CD4-positive, alpha-beta T cell (primary cell): ENCODE measurements at regions not wholly inside any gene's neighbourhood (a gene's known extent, or its start where the extent isn't known, plus 50 kb on each side); places are given as distances from the start of the nearest gene placed in this dataset.
A peak's percentile ranks its signal among the peaks of the same experiment; 100 is the strongest.

Experiments used
- ATAC-seq: fragments of 200-7000 bp; cut with Tn5 transposase; one replicate; pipeline ENCODE4 v1.10.0; 2022; ENCODE audit warnings: mild to moderate bottlenecking; ENCODE audit not compliant: poor library complexity
- CTCF ChIA-PET: fragments of 350-600 bp; sonication (Branson Sonifier 250); formaldehyde crosslinking; loops from one replicate; lab custom pipeline; 2021; ENCODE audit warnings: antibody characterized with exemption, inconsistent platforms; lab: Charles Lee
- POLR2A ChIA-PET: fragments of 350-600 bp; sonication (Branson Sonifier 250); formaldehyde crosslinking; loops from one replicate; lab custom pipeline; 2021; ENCODE audit warnings: antibody characterized with exemption, inconsistent platforms; lab: Charles Lee
- DNase-seq, 14 experiments: peaks; one replicate each; pipeline ENCODE4 v3.0.0-alpha.2; 2013 to 2020; ENCODE audit warnings: mixed read lengths in 2 of 14
- H3K27ac ChIP-seq, 2 donors: one replicate each; pipeline versions ENCODE4 v1.5.1 to v1.7.0; 2013; ENCODE audit warnings: low read length in 2 of 2, low read depth in 1 of 2, mild to moderate bottlenecking in 1 of 2
- H3K27me3 ChIP-seq, 2 experiments: 1 replicate in 1 of 2; 2 replicates in 1 of 2; pipeline versions ENCODE4 v1.6.1 to v1.7.0; 2013; ENCODE audit warnings: low read length in 2 of 2, control low read depth in 1 of 2, mild to moderate bottlenecking in 1 of 2, moderate library complexity in 1 of 2; ENCODE audit not compliant: insufficient read depth in 2 of 2, control insufficient read depth in 1 of 2
- H3K36me3 ChIP-seq: one replicate; pipeline ENCODE4 v1.6.1; 2013; ENCODE audit warnings: low read length, control low read depth; ENCODE audit not compliant: insufficient read depth
- H3K4me1 ChIP-seq: one replicate; pipeline ENCODE4 v1.6.1; 2013; ENCODE audit warnings: low read length, control low read depth; ENCODE audit not compliant: insufficient read depth
- H3K4me3 ChIP-seq: one replicate; pipeline ENCODE4 v1.5.1; 2013; ENCODE audit warnings: mild to moderate bottlenecking, low read length, moderate library complexity
- H3K9me3 ChIP-seq, 2 experiments: 1 replicate in 1 of 2; 2 replicates in 1 of 2; pipeline versions ENCODE4 v1.6.1 to v1.7.0; 2013; ENCODE audit warnings: low read length in 2 of 2, mild to moderate bottlenecking in 2 of 2, control low read depth in 1 of 2, moderate library complexity in 1 of 2; ENCODE audit not compliant: control insufficient read depth in 1 of 2, insufficient read depth in 1 of 2
- H3K27ac Mint-ChIP-seq: one replicate; pipeline ENCODE4 v1.8.0; 2020; ENCODE audit warnings: mixed read lengths
- H3K27me3 Mint-ChIP-seq: one replicate; pipeline ENCODE4 v1.8.0; 2021; ENCODE audit warnings: mixed read lengths
- H3K36me3 Mint-ChIP-seq: one replicate; pipeline ENCODE4 v1.8.0; 2021; ENCODE audit warnings: low read depth, mixed read lengths
- H3K4me1 Mint-ChIP-seq: one replicate; pipeline ENCODE4 v1.8.0; 2021; ENCODE audit warnings: low read depth, mixed read lengths
- H3K4me3 Mint-ChIP-seq: one replicate; pipeline ENCODE4 v1.8.0; 2020; ENCODE audit warnings: mild to moderate bottlenecking, mixed read lengths
- H3K9me3 Mint-ChIP-seq: one replicate; pipeline ENCODE4 v1.8.0; 2020; ENCODE audit warnings: mixed read lengths
- intact Hi-C, 2 experiments: fragments of 100-400 bp; cut with DNase I in 1 of 2; cut with micrococcal nuclease in 1 of 2; formaldehyde crosslinking; loops; one replicate each; pipeline versions ENCODE4 v1.15.1 to v1.9.0; 2023 to 2025; cut with DNase I, micrococcal nuclease
- TF ChIP-seq, protein P1 (sequence below): fragments of 200-600 bp; IDR thresholded peaks from one replicate; pipeline ENCODE4 v1.8.0; 2022; ENCODE audit warnings: antibody characterized with exemption, mild to moderate bottlenecking

DNA sequence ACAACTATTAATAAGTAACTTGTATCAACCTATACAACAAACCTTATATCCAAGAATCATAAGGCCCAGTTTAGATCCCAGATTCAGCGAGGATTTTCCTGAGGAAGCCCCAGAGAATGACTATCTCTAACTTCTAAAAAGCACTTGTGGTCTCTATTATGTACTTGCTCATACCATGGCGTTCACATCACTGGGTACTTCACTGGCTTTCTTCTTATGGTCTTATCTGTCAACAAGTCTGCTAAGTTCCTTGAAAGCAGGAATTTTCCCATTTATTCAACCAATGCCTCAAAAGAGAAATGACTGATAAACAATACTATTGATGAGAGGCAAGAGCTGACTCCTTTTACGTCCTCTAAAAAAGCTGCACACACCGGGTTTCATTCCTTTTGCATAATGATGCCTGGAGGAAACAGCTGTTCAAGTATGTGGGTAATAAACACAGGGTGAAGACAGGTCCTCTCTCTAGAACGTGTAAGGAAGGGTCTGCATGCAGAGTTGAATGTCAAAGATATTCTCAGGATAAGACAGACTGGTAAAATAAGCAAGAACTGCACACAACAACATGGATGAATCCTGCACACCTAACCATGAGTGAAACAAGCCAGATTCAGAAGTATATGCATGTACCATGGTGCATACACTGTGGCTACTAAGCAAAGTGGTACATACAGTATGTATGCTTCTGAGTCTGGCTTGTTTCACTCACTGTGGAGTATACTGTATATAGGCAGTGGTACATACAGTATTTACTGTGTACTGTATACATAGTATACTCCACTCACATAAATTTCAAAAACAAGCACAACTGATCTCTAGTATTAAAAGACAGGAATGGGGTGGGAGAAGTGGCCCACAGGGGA, 408.7 kb downstream of the SHQ1 start:
- ChIA-PET POLR2A (no interaction called here), CTCF (interaction anchor here (0.7 kb wide), 1 partner anchor 13 kb away, joined by 3 read pairs; no protein-coding TSS in a partner anchor)
- Mint-ChIP-seq H3K9me3 (no peaks in the 10 kb centered on the region), H3K27ac (no peak overlapping the region), H3K36me3 (peaks cover 58% of the 10 kb centered on the region), H3K27me3 (no peaks in the 10 kb centered on the region), H3K4me3 (peak overlapping the region; percentile 27), H3K4me1 (peaks cover 87% of the 10 kb centered on the region)
- Histone ChIP-seq H3K4me3 (no peak overlapping the region), H3K4me1 (peaks cover 13% of the 10 kb centered on the region), H3K27me3 (no peaks in the 10 kb centered on the region), H3K36me3 (peaks cover 9% of the 10 kb centered on the region), H3K27ac (no peak overlapping the region), H3K9me3 (no peaks in the 10 kb centered on the region)
- DNase-seq (no peak), ATAC-seq (peak; percentile 33)
- intact Hi-C loops, result loop anchor here (5.0 to 10.0 kb wide), 4 partner anchors 32 to 385 kb away; no protein-coding TSS in a partner anchor
- TF ChIP-seq, protein P1, sequence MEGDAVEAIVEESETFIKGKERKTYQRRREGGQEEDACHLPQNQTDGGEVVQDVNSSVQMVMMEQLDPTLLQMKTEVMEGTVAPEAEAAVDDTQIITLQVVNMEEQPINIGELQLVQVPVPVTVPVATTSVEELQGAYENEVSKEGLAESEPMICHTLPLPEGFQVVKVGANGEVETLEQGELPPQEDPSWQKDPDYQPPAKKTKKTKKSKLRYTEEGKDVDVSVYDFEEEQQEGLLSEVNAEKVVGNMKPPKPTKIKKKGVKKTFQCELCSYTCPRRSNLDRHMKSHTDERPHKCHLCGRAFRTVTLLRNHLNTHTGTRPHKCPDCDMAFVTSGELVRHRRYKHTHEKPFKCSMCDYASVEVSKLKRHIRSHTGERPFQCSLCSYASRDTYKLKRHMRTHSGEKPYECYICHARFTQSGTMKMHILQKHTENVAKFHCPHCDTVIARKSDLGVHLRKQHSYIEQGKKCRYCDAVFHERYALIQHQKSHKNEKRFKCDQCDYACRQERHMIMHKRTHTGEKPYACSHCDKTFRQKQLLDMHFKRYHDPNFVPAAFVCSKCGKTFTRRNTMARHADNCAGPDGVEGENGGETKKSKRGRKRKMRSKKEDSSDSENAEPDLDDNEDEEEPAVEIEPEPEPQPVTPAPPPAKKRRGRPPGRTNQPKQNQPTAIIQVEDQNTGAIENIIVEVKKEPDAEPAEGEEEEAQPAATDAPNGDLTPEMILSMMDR, result no peak

DNA sequence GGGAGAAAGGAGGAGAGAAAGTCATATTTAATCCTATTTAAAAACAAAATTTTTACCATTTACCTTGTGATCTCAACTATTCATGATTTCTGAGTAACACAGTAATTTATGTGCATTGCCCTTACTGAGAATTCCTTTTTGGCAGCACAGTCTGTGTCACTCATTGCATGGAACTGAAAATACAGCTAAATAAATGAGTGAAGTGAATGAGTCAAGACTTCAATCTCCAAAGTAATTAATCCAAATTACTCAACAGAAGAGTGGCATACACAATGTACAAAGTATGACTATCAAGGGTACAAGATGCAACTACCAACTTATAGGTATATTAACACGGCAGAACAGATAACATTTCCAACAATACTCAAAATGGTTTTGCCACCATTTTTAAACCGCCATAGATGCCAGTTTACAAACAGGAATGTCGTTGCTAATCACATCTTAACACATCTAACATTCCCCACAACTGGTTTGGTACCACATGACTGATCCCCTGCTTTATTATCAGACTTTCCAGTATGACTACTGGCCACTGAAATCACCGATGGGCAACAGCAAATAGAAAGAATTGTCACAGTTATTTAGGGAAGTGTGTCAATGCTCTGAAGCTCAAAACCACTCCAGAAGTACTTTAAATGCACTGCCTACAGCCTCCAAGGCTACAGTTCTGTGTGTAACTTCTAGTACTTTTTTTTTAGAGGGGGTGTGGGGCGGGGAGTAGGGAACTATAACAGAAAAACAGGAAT, 410.4 kb downstream of the SHQ1 start:
- TF ChIP-seq, protein P1, result no peak
- intact Hi-C loops, result loop anchor here (5.0 kb wide), 2 partner anchors 61 to 86 kb away; no protein-coding TSS in a partner anchor
- no peak overlapping the region for H3K27ac Mint-ChIP-seq
- no peaks in the 10 kb centered on the region for H3K9me3 Mint-ChIP-seq
- H3K36me3 ChIP-seq, result peaks cover 9% of the 10 kb centered on the region
- ATAC-seq (no peak), DNase-seq (no peak)
- peaks cover 7% of the 10 kb centered on the region for H3K4me1 ChIP-seq
- no peak overlapping the region for H3K27ac ChIP-seq
- ChIA-PET CTCF (interaction anchor here (0.6 kb wide), 1 partner anchor 54 kb away, joined by 4 read pairs; no protein-coding TSS in a partner anchor), POLR2A (no interaction called here)
- peaks cover 87% of the 10 kb centered on the region for H3K4me1 Mint-ChIP-seq
- H3K27me3 Mint-ChIP-seq, result no peaks in the 10 kb centered on the region
- peaks cover 49% of the 10 kb centered on the region for H3K36me3 Mint-ChIP-seq
- no peak overlapping the region for H3K4me3 Mint-ChIP-seq
- no peaks in the 10 kb centered on the region for H3K27me3 ChIP-seq
- no peaks in the 10 kb centered on the region for H3K9me3 ChIP-seq
- H3K4me3 ChIP-seq, result no peak overlapping the region

- Mint-ChIP-seq H3K36me3 (peaks cover 53% of the 10 kb centered on the region), H3K9me3 (no peaks in the 10 kb centered on the region), H3K27ac (no peak overlapping the region), H3K27me3 (no peaks in the 10 kb centered on the region), H3K4me1 (peaks cover 87% of the 10 kb centered on the region), H3K4me3 (no peak overlapping the region)
- TF ChIP-seq, protein P1, result no peak
- peaks cover 4% of the 10 kb centered on the region for H3K4me1 ChIP-seq
- no peak overlapping the region for H3K4me3 ChIP-seq
- DNase-seq (no peak), ATAC-seq (no peak)
- no peak overlapping the region for H3K27ac ChIP-seq
- ChIA-PET CTCF (no interaction called here), POLR2A (no interaction called here)
- H3K27me3 ChIP-seq, result no peaks in the 10 kb centered on the region
- peaks cover 9% of the 10 kb centered on the region for H3K36me3 ChIP-seq
- H3K9me3 ChIP-seq, result no peaks in the 10 kb centered on the region
- intact Hi-C loops, result loop anchor here (5.0 kb wide), 2 partner anchors 60 to 85 kb away; no protein-coding TSS in a partner anchor
Observed at GRCh38 chr3:72436863-72437592, 411.2 kb downstream of the SHQ1 start.
